ENCODE measurements at regions not wholly inside any gene's neighbourhood (a gene's known extent, or its start where the extent isn't known, plus 50 kb on each side); places are given as distances from the start of the nearest gene placed in this dataset.

DNA sequence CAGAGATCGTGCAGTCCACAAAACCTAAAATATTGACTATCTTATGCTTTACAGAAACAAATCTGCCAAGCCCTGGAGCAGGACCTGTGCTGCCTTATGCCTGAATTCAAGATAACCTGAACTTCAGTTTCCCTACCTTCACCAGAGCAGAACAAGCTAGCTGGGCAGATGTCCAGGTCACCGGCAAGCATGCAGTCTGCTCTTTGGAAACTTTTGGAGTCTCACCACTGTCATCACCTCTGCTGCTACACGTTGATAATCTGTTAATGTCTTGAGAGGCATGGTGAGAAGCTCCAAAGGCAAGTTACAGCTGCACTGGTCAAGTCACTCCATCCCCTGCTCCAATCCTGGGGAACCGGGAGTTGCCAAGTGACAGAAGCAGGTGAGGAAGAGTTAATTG lies 354.2 kb downstream of the RBM43 start:
- no peak overlapping the region for H3K27ac Mint-ChIP-seq
- no peaks in the 10 kb centered on the region for H3K9me3 Mint-ChIP-seq
- H3K36me3 Mint-ChIP-seq: peaks cover 1% of the 10 kb centered on the region
- no peaks in the 10 kb centered on the region for H3K4me1 Mint-ChIP-seq
- no peak for DNase-seq
- H3K27me3 Mint-ChIP-seq: no peaks in the 10 kb centered on the region
- H3K4me3 Mint-ChIP-seq: no peak overlapping the region

DNA sequence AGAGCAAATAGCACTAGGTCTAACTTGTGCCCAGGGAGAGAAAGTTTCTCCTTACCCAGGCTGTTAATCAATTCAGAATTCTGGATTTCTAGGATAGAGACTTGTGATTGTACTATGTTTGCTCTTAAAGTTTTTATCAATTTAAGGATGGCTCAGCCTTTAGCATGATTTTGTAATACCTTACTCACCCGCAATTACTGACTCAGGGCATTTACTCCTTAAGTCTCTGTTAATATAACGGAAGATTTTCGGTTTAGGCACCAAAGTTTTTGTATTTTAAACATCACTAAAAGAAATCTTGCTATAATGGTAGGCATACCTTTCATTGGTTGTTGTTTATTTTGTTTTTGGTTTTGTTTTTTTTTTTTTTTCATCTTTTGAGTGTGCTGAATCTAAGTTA lies 358.2 kb downstream of the RBM43 start:
- peaks cover 5% of the 10 kb centered on the region for H3K9me3 Mint-ChIP-seq
- no peaks in the 10 kb centered on the region for H3K27me3 Mint-ChIP-seq
- no peak overlapping the region for H3K27ac Mint-ChIP-seq
- H3K4me1 Mint-ChIP-seq: no peaks in the 10 kb centered on the region
- no peak overlapping the region for H3K4me3 Mint-ChIP-seq
- DNase-seq: no peak
- peaks cover 1% of the 10 kb centered on the region for H3K36me3 Mint-ChIP-seq

DNA sequence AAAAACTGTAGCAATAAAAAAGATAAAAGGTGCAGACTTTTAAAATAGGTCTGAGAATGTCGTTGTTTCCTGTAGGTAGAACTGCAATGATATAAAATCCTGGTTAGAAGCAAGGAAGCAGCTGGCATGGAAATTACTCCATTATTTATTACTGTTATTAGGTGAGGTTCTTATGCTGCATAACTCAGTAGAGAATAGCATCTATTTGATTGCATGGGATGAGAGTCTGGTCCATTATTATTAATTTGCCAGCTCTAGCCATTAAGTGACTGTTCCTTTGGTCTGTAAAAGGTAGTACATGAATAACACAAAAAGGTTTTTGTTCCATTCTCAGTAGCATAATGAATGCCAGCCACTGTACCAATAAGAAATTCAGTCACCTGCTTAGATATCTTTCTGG lies 358.6 kb downstream of the RBM43 start:
- DNase-seq: no peak
- Mint-ChIP-seq H3K27me3 (no peaks in the 10 kb centered on the region), H3K9me3 (peaks cover 5% of the 10 kb centered on the region), H3K4me3 (no peak overlapping the region), H3K36me3 (peaks cover 1% of the 10 kb centered on the region), H3K4me1 (no peaks in the 10 kb centered on the region), H3K27ac (no peak overlapping the region)

DNA sequence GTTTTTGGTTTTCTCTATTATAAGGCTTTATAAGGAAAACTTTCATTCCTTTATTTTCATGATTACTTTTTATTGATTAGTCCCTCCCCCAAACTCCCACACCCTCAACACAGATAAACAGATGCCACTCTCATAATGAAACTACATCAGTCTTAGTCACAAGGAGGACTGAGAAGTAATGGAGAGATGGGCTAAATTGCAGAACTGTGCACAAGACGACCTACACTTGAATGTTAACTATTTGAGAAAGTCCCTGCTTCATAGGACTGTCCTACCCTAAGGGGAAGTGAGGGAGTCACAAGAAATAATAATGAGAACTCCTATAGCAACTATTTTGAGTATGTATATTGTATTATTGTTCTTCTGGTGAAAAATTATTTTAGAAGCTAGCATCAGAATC lies 360.8 kb downstream of the RBM43 start:
- Mint-ChIP-seq H3K27me3 (no peaks in the 10 kb centered on the region), H3K9me3 (peaks cover 5% of the 10 kb centered on the region), H3K27ac (no peak overlapping the region), H3K4me3 (no peak overlapping the region), H3K4me1 (no peaks in the 10 kb centered on the region), H3K36me3 (no peaks in the 10 kb centered on the region)
- no peak for DNase-seq

DNA sequence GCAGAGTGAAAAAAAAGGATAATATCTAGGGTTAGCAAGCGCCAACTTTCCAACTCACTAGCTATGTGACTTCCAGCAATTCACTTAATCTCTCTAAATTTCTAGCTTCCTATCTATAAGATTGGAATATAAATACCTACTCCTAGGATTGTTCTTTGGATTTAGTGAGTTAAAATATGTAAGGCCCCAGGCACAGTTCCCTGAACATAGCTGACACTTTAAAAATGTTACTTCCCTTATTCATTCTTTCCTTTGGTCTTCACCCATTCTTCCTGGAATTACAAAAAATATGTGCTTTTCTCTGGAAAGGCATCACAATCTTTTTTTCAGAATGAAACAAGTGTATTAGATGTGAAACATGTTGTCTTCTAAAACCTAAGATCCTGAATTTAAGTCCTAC lies 365.7 kb downstream of the RBM43 start:
- Mint-ChIP-seq H3K4me3 (no peak overlapping the region), H3K27ac (no peak overlapping the region), H3K27me3 (no peaks in the 10 kb centered on the region), H3K4me1 (no peaks in the 10 kb centered on the region), H3K36me3 (no peaks in the 10 kb centered on the region), H3K9me3 (peaks cover 5% of the 10 kb centered on the region)
- no peak for DNase-seq

DNA sequence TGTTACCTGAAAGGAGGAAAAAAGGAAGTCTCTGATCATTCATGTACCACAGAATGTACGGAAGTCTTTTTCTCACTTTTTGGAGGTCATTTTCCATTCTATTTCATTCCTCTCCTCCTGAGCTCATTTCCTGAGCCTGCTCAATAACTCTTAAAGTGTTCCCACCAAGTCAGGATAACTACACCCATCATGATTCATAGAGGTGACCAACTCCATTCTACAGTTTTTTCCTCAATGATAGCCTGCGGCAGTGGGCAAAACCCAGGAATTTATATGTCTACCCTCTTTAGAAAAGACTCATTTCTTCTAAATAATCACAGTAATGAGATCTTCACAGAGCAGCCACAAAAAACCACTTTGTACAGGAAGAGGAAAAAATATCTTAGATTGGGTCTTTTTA lies 372.5 kb downstream of the RBM43 start:
- Mint-ChIP-seq H3K4me1 (no peaks in the 10 kb centered on the region), H3K27me3 (no peaks in the 10 kb centered on the region)
- no peak for DNase-seq

DNA sequence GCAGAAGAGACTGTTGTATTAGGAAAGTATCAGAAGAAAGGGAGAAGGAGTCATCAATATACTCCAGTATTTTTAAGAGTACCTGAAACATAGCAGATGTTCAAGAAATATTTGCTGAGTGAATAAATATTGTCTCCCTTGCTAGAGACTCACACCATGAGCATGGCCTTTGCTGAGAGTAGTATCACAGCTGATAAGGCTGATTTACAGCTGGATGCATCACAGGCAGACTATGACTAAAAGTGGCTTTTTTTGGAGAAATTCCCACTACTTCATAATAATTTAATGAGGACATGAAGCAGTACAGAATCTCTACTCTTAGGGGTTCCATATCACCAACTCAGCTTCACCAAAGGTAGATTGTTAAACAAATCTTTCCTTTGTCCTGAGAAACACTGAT lies 373.3 kb downstream of the RBM43 start:
- H3K27ac Mint-ChIP-seq: no peak overlapping the region
- H3K9me3 Mint-ChIP-seq: no peaks in the 10 kb centered on the region
- H3K36me3 Mint-ChIP-seq: no peaks in the 10 kb centered on the region
- DNase-seq: no peak
- no peak overlapping the region for H3K4me3 Mint-ChIP-seq
- no peaks in the 10 kb centered on the region for H3K4me1 Mint-ChIP-seq
- H3K27me3 Mint-ChIP-seq: no peaks in the 10 kb centered on the region

More for the DNA sequence above, 372.5 kb downstream of the RBM43 start:
- H3K4me3 Mint-ChIP-seq: no peak overlapping the region
- H3K9me3 Mint-ChIP-seq: no peaks in the 10 kb centered on the region
- no peaks in the 10 kb centered on the region for H3K36me3 Mint-ChIP-seq
- H3K27ac Mint-ChIP-seq: no peak overlapping the region

DNA sequence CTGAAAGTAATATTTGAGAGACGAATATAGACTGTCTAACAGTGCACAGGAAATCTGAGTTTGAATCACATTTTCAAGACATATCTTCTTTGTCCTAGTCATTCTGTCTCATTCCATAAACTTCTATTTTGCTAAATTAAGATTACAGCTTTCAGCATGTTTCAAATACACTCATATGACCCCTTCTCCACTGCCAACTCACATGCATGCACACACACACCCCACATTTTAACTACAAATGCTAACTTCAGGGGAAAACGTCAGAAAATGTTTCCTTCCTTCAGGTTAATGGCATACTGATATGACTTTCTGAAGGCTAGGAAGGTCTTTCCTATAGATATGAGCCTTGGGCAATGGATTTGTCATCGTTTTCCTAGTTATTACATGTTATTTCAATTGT lies 373.7 kb downstream of the RBM43 start:
- no peaks in the 10 kb centered on the region for H3K4me1 Mint-ChIP-seq
- H3K4me3 Mint-ChIP-seq: no peak overlapping the region
- no peaks in the 10 kb centered on the region for H3K36me3 Mint-ChIP-seq
- no peak overlapping the region for H3K27ac Mint-ChIP-seq
- DNase-seq: no peak
- no peaks in the 10 kb centered on the region for H3K27me3 Mint-ChIP-seq
- no peaks in the 10 kb centered on the region for H3K9me3 Mint-ChIP-seq

DNA sequence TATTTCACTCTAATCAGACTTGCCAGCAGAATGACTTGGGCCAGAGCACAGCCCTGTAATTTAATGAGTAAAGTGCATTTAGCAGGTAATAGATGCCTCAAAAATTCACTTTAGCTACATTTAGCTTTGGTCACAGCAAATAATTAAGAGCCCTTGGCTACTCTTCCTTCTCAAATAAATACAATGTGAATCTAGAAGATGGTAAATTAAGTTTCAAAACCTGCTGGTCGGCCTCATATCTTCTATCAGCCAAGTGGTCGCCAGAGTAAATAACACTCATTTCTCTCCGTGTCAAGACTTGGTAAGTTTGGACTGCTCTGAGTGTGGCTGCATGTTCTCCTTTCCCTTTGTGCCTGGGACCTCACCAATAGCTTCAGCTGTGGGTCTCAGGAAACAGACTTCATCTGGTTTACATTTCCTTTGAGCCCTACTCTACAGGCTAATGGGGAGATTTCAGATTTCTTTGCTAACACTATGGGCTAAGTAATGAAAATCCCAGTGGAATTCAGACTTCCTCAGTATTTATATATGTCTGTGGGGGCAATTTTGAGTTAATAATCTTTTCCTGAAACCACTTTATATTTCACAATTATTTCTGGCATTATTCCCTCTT lies 375.8 kb downstream of the RBM43 start:
- H3K4me3 Mint-ChIP-seq: no peak overlapping the region
- H3K4me1 Mint-ChIP-seq: no peaks in the 10 kb centered on the region
- DNase-seq: no peak
- no peak overlapping the region for H3K27ac Mint-ChIP-seq
- H3K36me3 Mint-ChIP-seq: no peaks in the 10 kb centered on the region
- H3K9me3 Mint-ChIP-seq: no peaks in the 10 kb centered on the region
- no peaks in the 10 kb centered on the region for H3K27me3 Mint-ChIP-seq

DNA sequence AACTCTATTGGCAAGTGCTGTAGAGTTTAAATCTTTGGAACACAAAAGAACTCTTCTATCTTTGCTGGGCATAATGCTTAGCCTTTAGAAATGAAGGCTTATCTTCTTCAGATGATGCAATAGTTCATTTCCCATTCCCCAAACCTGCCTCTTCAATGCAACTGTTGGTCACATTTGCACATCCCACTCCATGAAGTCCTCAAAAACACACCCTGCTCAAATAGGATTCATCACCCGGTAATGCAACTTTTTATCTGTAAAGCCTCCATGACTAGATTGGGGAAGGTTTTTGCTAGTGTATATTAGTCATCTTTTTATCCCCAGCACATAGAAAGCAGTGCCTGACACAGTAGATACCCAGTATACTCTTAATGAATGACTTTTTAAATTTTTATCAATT lies 376.4 kb downstream of the RBM43 start:
- no peaks in the 10 kb centered on the region for H3K4me1 Mint-ChIP-seq
- no peak overlapping the region for H3K27ac Mint-ChIP-seq
- no peaks in the 10 kb centered on the region for H3K9me3 Mint-ChIP-seq
- no peaks in the 10 kb centered on the region for H3K36me3 Mint-ChIP-seq
- H3K27me3 Mint-ChIP-seq: no peaks in the 10 kb centered on the region
- H3K4me3 Mint-ChIP-seq: no peak overlapping the region
- DNase-seq: no peak

DNA sequence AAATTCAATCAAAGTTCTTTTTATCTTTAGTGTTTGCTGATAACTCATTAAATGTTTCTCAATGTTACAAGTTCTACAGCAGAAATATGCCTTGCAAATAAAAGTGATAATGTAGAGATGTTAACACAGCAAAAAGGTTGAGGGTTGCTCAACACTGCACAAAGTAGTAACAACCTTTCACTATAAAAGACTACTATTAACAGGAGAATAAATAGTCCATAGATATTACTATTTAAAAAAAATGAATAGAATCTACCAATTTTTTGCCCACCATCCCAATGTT lies 378.1 kb downstream of the RBM43 start:
- Mint-ChIP-seq H3K9me3 (no peaks in the 10 kb centered on the region), H3K4me1 (no peaks in the 10 kb centered on the region), H3K36me3 (no peaks in the 10 kb centered on the region), H3K27me3 (no peaks in the 10 kb centered on the region), H3K27ac (no peak overlapping the region), H3K4me3 (no peak overlapping the region)
- no peak for DNase-seq

DNA sequence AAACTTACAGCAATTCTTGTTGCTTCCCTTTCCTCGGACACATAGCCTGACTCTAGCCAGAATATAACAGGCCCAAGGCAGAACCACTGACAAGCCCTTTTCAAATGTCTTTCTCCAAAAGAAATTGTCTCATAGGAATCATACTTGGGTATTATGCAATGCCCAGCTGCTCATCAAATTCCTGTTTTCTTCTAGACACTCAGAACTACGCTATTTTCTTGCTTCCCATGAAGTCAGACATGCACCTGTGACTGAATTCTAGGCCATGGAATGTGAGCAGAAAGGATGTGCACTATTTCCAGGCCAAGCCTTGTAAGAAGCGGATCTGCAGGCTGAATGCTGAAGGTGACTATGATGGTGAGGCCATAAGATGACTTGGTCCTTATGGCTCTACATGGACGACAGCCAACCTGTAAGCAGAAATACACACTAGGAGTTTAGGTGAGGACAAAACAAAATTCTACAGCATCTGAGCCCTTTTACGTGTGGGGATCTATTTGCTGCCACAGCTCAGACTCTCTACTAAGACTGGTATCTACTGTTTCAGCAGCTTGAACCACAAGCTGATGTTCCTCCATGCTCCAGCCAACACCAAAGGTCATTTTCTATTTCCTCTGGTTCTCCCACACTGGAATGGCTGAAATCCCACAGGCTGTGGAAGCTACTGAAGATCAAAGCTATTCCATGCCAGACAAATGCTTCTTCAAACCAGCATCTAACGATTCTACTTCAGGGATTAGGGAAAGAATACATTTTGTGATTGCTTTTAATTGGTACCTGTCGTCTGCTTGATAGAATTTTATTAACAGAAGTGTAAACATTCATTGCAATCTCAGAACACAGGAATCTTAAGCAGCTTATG lies 378.7 kb downstream of the RBM43 start:
- Mint-ChIP-seq H3K4me1 (no peaks in the 10 kb centered on the region), H3K27me3 (no peaks in the 10 kb centered on the region), H3K36me3 (no peaks in the 10 kb centered on the region), H3K27ac (no peak overlapping the region), H3K4me3 (no peak overlapping the region), H3K9me3 (no peaks in the 10 kb centered on the region)
- DNase-seq: no peak

DNA sequence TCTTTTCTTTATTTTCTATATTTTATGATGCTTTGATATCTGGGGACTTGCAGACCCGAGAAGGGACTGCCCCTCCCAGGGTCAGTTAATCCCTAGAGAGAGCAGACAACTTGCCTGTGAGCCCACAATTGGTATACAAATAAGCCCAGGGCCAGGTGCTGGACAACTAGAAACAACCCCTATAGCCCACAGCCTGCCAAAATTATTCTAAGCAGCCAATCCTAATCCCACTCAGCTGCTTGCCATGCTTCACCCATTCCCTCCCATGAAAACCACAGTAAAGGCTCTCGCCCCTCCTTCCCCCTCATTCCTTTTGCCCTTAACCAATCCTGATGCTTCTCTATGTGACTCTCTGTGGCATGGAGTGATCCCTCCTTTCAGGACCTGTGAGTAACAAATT lies 380.7 kb downstream of the RBM43 start:
- Mint-ChIP-seq H3K36me3 (no peaks in the 10 kb centered on the region), H3K4me1 (no peaks in the 10 kb centered on the region), H3K4me3 (no peak overlapping the region), H3K9me3 (no peaks in the 10 kb centered on the region), H3K27ac (no peak overlapping the region), H3K27me3 (no peaks in the 10 kb centered on the region)
- DNase-seq: no peak

DNA sequence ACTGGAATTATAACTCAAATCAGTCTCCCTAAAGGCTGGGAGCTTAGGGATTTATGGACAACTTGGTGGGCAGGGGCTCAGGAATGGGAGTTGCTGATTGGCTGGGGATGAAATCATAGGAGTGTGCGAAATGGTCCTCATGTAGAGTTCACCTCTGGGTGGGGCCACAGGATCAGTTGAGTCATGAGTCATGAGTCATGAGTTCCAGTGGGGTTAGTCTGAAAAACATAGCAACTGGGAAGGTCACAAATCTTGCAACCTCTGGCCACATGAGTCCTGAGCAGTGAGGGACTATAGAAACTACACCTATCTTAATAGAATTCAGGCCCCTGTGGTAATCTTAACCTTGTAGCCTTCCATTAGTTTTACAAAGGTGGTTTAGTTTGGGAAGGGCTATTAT lies 383.3 kb downstream of the RBM43 start:
- no peak for DNase-seq
- Mint-ChIP-seq H3K4me1 (no peaks in the 10 kb centered on the region), H3K9me3 (no peaks in the 10 kb centered on the region), H3K27me3 (no peaks in the 10 kb centered on the region), H3K4me3 (no peak overlapping the region), H3K36me3 (no peaks in the 10 kb centered on the region), H3K27ac (no peak overlapping the region)

DNA sequence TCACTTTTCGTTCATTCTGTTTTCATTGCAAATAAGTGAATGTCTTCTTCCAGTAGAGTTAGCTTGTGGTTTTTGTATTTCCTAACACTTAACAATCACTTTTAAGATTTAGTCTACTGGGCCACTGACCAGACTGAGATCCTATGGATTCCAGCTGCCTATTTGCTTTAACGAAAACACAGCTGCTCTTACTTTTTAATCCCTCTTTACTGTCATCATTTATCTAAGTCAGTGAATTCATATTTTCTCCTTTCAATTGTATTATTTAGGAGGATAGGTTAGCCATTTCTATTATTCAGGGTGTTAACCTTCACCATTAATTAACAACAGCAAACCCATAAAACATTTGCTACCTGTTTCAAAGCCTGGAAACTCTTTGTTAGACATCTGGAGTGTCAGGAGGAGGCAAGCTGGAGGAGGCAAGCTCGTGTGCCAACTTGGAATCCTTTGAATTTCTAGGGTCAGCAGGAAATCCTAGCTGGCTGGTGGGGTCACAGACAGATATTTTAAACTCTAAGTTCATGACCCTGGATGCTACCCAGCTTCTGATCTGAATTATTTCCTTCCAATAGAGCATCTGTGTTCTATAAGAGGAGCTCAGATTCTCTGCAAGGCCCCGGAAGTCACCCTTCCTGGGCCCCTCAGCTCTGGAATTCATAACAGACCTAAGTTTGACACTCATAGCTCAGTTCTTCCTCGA lies 385.3 kb downstream of the RBM43 start:
- Mint-ChIP-seq H3K4me3 (no peak overlapping the region), H3K36me3 (no peaks in the 10 kb centered on the region), H3K9me3 (no peaks in the 10 kb centered on the region), H3K27ac (no peak overlapping the region), H3K27me3 (no peaks in the 10 kb centered on the region), H3K4me1 (no peaks in the 10 kb centered on the region)
- DNase-seq: no peak

DNA sequence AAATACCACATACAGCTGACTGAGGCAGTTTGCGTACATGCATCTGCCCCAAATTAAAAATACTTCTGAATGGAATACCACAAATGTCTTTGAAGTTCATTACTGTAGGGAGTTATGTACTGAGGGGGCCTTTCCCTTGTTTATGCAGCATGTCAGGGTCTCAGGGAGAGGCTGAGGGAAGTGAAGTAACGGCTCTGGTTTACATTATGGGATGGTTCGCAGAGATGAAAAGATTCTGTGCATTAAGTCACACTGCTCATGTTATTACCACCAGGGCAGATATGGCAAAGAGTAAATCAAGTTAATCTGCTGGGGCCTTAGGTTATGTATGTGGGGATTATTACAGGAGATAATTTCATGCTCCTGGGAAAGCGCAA lies 385.9 kb upstream of the RND3 start:
- Mint-ChIP-seq H3K4me1 (no peaks in the 10 kb centered on the region), H3K27ac (no peak overlapping the region)

More for the DNA sequence above, 385.9 kb upstream of the RND3 start:
- Mint-ChIP-seq H3K36me3 (no peaks in the 10 kb centered on the region), H3K9me3 (no peaks in the 10 kb centered on the region), H3K4me3 (no peak overlapping the region), H3K27me3 (no peaks in the 10 kb centered on the region)
- DNase-seq: no peak

Data from activated naive CD8-positive, alpha-beta T cell treated with anti-CD3 and anti-CD28 coated beads for 36 hours (primary cell).